Stimulated activated CD4-positive, alpha-beta T cell treated with anti-CD3 and anti-CD28 coated beads, Interleukin-1b, Interleukin-23, amount 100 ng/mL, for 1 hour (primary cell): ENCODE measurements at regions not wholly inside any gene's neighbourhood (a gene's known extent, or its start where the extent isn't known, plus 50 kb on each side); places are given as distances from the start of the nearest gene placed in this dataset.
"Not testable (repeated sequence)": the region's sequence is repeated elsewhere in the genome, so short reads cannot be mapped to it uniquely, and the experiment has no call there.

ENCODE experiments used
- DNase-seq, 2 donors: peaks; one replicate each; pipeline ENCODE4 v3.0.0-alpha.2; 2020; ENCODE audit warnings: low read depth in 2 of 2

DNA sequence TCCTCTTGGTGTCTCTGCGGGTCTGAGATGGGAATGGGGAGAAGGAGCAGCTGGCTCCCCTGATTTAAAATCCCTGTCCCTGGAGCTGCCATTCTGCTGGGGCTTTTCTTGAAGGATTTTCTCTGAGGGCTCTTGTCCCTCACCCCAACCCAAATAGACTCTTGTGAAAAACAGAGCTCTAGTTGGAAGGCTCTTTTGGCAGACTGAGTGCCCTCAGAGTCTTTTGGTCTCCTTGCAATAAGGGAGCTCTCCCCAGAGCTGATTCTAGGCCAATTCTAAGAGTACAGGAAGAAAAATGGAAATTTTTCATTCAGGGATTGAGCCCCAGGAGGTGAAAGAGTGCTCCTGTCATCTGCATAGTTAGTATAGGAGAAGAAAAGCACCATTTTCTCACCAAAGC lies 238.3 kb downstream of the COG6 start:
- no peak for DNase-seq

DNA sequence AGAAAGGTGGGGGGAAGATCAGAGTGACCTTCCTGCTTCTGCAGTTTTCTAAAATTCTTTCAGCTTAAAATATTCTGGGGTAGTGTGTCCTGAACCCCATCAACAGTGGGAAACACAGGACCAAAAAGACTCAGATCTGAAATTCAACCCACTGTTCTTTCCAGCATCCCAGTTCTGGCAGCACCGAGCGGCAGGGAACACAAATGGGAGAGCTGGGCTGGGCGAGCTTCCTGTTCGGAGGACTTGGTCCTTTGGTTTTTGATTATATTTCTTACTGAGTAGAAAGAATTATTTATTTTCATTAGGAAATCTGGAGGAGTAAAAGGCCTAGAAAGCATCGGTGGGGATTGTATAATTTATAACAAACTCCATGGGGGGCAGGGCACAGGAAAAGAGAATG lies 239.1 kb downstream of the COG6 start:
- no peak for DNase-seq

DNA sequence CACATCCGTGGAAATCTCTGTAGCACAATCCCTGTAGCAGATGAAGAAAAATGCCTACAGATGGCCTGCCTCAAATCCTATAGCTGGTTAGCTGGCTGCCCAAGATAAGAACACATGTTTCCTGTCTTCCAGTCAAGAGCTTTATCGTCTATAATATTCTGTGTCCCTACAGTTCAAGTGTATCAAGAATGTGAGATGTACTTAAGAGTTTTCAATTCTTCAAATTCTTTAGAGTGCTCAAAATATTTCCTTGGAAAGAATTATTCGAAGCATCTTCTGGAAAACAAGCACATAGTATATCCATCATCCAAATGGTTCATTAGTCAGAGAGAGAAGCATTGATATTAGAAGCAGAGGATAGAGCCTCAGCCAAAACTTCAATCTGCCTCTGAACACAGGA lies 239.8 kb downstream of the COG6 start:
- no peak for DNase-seq

DNA sequence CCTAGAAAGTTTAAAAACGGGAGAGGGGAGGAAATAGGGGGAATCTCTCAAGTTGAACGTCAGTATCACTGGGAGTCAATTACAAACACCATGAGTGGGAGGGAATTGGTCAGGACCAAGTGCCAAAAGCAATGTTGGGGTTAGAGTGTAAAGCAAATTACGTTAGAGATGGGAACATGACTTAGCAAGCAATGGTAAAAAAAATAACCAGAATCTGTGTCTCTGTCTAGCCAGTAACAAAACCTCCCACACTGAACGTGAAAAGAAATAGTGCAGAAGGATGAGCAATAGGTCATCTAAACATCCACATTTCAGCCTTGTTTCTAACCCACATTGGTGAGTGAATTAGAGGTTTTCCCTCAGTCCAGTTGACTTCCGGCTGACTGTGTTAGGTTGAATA lies 242.2 kb downstream of the COG6 start:
- DNase-seq: no peak

DNA sequence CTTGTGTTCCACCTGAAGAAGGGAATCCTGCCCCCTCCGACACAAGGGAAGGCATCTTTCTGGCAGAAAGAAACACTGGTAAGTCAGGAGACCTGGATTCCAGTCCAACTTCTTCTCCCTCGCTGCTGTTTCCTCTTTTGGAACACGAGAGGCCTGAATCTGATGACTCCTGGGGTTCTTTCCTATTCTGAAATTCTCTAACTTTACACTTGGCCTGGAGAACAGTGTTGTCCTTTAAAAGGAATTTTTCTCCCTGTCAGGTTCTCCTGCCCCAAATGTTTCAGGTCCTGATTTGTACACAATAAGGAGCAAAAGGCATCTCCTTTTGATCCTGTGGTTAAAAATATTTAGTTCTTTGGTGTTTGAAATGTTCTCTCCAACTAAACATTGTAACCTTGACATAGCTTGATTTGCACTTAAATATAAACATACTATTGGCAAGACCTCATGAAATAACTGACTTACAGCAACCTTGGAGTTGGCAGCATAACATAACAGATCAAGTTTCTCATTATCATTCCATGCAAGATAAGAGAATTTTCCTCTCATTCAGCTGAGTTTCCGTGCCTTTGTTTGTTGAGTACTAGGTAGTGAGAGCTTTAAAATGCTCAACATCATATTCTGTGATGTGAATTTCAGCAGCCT lies 244.8 kb downstream of the COG6 start:
- DNase-seq: no peak

DNA sequence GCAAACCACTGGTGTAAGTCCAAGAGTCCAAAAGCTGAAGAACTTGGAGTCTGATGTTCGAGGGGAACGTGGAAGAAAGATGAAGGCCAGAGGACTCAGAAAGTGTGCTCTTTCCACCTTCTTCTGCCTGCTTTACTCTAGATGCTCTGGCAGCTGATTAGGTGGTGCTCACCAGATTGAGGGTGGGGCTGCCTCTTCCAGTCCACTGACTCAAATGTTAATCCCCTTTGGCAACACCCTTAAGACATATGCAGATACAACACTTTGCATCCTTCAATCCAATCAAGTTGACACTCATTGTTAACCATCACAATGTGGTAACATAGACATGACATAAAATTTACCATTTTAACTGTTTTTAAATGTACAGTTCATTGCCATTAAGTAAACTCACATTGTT lies 249.5 kb downstream of the COG6 start:
- no peak for DNase-seq

DNA sequence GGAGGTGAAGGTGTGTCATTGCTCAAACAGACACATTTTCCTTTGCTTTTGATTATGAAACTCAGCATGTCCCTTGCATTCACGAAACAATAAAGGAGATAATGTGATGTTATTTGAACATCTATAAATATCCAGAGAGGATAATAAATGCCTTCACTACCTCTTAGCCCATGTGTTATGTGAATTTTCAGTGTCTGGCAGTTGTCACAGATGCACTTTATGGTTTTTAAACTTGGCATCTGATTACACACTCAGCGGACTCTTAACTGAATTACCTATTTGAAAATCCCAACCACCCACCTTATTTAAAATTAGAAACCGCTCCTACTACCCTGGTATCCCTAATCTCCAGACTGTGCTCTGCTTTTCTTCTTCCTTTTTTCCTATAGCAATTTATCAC lies 254.2 kb downstream of the COG6 start:
- DNase-seq: no peak

DNA sequence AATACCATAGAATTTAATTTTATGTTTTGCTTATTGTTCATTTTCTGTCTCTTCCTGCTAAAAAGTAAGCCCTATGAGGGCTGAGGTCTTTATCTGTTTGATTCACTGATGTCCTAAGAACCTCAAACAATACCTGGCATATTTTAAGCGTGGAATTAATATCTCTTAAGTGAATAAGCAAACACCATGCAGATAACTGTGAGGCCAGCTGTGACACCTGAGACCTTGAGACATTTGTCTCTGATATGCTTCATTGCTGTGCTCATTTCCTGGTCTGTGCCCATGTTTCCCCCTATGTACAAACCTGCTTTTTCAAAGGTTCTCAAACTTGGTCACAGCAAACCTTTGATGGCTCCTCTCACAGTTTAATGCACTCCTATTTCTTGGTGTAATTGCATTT lies 254.6 kb downstream of the COG6 start:
- DNase-seq: no peak

DNA sequence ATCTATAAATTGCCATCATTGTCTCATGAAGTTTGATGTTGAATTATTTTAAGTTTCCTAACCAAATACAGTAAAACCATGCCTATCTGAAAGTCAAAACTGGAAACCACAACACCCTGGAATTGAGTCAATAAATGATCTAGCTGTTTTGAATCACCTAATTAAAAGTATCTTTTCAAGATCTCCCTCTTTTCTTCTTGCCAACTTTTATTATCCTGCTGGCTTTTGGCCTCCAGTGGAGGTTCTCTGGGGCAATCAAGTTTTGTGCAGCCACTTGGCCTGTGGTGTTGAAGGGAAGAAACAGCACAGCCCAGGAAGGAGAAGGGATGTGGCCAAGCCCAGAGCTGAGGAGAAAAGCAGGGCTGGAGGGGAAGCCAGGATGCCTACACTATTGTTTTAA lies 255.4 kb downstream of the COG6 start:
- DNase-seq: no peak

DNA sequence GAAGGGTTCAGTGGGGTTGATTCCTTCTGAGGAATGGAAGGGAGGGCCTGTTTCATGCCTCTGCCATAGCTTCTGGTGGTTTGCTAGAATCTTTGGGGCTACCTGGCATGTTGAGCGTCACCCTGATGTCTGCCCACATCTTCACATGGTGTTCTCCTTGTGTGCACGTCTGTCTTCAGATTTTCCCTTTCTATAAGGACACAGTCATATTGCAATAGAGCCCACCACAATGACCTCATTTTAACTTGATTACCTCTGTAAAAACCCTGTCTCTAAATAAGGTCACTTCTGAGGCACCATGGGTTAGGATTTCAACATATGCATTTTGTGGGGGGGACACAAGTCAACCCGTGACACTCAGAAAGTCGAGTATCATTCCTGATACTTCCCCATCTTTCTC lies 257.9 kb downstream of the COG6 start:
- DNase-seq: no peak

DNA sequence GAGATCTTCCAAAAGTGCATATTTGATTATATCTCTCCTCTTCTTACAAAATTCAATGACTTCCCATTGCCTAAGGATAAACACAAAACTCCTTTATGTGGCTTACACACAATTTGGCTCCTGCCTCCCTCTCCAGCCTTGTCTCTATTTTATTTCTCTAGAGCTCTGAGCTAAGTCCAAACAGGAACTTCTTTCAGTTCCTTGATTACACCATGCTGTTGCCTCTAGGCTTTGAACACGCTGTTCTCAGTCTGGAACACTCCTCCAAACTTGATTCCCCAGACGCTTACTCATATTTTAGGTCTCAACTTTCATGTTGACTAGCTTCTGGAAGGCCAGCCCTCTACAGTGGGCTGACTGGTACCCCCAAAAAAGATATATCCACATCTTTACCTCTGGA lies 258.5 kb downstream of the COG6 start:
- DNase-seq: no peak

DNA sequence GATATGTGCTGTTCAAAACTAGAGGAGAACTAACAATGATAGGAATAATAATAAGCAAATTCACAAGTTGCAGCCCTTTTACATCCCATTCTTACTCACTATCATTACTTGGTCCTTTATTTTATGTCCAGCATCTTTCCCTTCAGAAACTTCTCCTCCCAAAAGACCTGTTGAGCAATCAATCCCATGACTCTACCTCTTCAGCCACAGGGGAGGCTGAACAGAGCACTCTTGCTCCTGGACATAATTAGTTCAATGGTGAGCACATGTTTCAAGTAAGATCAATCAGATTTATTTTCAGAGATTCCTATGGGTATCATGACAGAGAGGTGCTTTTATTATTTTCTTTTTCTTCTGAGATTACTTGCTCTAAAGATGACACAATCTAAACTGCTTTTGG lies 260.0 kb downstream of the COG6 start:
- no peak for DNase-seq

DNA sequence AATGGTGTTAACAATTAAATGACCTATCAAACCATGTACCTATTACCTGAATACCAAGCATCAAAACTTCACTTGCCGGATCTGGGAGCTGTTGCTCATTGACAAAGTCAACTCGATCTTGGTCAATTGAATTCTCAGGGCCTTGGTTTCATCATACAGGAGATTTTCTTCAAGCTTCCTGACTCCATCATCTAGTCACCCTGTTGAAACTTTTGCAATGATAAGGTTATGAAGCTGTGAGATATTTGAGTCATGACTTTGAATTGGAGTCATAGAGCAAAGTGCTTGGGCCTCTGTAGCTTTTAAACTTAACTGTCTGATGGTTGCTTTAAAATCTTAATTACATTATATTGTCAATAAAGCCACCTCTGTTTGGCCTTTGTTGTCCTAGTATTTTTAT lies 260.9 kb downstream of the COG6 start:
- DNase-seq: no peak

DNA sequence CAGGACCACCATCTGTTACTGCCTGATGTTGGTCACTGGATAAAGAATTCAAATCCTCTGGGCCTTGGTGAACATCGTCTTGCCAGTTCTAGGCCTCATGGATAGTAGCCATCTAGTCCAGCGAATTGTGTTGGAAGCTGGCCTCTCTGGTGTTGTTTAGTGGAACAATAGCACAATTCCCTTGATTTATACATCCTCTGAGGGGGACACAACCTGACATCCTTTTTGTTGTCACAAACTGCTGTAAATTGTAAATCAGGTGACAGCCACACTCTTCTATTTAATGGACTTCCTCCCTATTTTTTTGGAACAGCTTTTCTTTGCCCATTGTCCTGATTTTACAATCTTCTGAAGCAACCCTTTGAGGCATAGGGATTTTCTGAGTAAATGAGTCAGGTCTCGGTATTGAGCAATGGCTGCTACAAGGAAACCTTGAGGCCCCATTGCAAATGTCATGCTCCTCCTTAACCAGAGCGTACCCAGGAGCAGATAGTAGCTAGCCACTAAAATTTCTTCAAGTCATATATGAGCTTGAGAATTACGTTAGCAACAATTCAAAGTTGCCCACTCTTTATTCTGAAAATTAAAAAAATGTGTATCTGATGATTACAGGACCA lies 263.3 kb downstream of the COG6 start:
- DNase-seq: no peak

DNA sequence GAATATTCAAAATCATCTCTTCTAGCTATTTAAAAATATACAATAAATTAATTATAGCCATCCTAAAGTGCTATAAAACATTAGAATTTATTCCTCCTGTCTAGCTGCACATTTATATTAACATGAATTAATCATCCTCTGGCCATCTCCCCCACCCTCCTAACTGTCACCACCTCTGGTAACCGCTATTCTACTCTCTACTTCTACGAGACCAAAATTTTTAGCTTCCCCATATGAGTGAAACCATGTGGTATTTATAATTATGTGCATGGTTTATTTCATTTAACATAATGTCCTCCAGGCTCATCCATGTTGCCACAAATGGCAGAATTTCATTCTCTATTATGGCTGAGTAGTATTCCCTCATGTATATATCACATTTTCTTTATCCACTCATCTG lies 265.2 kb downstream of the COG6 start:
- no peak for DNase-seq

DNA sequence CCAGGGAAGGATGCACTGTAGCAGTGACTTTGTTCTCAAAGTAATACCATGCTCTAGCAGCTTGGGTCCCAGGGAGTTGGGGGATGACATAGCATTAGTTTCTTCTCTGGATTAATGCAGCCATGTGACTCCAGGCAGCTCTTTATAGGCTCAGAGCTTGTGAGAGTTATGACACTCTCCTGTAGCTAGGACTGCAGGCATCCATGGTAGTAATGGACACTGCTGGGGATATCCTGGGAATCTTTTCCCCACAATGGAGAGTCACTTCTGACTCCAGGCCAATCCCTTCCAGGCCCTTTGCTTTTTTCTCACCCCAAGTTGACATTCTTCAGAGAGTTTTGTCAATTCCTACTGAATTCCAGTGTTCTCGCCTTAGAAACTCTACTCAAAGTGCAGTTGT lies 270.9 kb downstream of the COG6 start:
- DNase-seq: no peak

DNA sequence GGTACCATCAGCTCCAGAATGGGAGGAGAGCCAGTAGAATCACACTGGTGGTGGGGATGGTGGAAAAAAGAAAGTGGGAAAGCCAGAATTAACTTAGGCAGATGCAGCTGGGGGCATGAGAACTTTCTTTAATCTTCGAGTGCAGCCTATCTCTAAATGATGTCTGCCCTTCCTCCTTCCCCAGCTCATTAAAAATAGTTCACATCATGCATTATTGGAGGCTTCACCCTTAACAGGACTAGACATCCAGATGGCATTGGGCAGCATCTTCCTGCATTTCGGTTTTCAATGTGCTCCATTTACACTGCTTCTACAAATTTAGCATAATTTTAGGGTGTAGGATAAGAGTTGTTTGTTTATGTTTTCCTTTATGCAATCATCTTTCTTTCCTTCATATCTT lies 272.8 kb downstream of the COG6 start:
- no peak for DNase-seq

DNA sequence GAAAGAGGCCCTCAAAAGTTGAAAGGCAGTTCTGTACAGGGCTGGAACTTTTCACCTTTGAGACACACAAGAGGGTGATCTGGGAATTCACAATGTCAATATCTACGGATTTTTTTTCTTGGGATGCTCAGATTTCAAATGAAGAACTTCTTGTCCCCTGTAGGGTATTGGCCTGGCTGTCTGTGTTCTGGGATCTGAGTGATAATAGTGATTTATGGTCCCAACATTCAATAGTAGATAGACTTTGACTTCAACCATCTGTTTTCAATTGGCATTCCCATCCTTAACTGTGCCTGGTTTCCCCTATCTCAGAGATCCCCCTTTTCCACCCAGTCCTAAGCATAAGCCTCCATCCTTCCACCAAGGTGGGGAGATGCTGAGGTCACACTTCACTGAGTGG lies 274.1 kb downstream of the COG6 start:
- DNase-seq: no peak

DNA sequence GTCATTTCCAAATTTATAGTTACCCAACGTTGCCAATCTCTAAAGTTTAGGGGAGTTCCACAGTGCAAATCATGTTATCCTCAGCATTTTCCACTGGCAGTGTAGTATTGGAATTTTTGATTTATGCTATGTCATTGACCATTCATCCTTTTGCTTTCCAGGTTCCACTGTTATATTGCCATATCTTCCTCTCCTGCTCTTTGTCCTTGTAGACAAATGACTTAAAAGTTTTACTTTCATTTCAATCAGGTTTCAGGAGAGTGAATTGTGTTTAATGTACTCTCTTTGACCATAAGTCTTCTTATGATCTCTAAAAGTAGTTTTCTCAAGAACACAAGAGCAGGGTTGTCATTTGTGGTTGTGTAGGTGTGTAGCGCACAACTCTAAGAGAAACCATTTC lies 274.6 kb downstream of the COG6 start:
- no peak for DNase-seq

DNA sequence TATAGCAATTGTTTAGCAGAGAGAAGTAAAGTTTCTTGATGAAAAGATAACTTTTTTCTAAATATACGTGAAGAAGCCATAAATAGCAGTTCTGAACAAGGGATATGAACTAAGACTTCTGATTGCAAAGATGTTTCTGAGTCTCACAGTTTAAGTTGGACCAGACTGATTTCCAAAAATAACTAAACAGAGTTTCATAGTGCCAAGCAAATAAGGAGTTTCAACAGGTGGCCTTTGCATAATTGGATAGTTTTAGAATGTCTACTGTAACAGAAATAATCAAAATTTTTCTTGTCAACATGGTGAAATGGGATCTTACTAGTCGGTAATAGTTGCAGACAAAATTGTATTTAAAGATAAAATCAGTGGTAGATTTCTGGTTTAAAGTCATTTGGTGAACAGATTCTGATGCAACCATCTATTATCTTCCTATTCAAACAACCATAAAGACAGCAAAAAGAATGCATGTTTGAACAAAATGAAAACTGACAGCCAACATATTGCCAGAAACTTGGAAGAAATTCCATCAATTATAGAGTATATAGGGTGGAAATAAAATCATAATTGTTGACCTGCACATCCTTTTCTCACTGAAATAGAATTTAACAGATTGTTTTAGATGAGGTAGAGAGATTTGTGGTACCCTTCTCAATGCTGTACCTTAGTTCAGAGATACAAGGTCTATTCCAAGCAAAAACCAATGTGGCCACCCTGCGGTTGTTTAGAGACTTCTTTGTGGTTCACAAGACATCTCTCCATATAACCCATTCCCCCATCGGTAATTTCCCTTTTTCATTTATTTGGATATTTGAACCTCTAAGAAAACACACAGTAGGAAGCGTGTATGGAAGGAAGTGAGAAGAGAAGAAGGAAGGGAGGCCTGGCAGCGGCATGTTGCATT lies 275.3 kb downstream of the COG6 start:
- DNase-seq: no peak

DNA sequence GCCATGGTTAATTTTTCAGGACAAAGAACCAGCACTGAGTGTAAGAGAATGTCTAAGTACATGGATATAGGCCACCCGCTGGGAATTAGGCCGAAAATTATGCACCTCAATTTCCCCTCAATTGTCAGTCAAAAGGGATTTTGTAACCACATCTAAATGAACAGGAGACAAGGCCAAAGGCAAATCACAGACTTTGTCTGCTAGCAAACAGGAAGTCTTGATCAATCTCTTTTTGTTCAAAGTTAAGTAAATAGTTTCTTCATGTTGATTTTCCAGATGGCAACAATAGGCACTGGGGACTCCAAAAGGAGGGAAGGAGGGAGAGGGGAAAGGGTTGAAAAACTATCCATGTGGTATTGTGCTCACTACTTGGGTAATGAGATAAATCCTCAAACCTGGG lies 276.0 kb downstream of the COG6 start:
- DNase-seq: no peak

DNA sequence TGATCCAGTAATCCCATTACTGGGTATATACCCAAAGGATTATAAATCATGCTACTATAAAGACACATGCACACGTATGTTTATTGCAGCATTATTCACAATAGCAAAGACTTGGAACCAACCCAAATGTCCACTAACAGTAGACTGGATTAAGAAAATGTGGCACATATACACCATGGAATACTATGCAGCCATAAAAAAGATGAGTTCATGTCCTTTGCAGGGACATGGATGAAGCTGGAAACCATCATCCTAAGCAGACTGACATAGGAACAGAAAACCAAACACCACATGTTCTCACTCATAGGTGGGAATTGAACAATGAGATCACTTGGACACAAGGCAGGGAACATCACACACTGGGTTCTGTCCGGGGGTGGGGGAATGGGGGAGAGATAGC lies 277.1 kb downstream of the COG6 start:
- not testable (repeated sequence) for DNase-seq

DNA sequence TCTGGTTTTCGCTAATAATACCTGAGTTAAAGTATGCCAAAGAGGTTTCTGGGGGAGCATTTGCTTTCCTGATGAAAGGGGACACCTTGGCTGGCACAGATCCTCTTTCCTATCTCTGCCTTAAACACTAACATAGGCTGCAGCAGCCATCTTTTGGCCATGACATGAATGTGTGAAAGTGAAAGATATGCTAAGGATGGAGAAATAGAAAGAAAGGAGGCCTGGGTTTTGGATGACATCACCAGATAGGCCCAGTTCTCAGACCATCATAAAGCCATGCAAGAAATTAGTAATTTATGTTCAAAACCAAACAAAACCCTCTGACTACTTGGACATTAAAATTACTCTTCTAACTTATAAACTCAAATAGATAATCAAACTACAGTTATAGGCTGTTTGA lies 279.7 kb downstream of the COG6 start:
- DNase-seq: no peak
